ENCODE measurements at regions not wholly inside any gene's neighbourhood (a gene's known extent, or its start where the extent isn't known, plus 50 kb on each side); places are given as distances from the start of the nearest gene placed in this dataset.

DNA sequence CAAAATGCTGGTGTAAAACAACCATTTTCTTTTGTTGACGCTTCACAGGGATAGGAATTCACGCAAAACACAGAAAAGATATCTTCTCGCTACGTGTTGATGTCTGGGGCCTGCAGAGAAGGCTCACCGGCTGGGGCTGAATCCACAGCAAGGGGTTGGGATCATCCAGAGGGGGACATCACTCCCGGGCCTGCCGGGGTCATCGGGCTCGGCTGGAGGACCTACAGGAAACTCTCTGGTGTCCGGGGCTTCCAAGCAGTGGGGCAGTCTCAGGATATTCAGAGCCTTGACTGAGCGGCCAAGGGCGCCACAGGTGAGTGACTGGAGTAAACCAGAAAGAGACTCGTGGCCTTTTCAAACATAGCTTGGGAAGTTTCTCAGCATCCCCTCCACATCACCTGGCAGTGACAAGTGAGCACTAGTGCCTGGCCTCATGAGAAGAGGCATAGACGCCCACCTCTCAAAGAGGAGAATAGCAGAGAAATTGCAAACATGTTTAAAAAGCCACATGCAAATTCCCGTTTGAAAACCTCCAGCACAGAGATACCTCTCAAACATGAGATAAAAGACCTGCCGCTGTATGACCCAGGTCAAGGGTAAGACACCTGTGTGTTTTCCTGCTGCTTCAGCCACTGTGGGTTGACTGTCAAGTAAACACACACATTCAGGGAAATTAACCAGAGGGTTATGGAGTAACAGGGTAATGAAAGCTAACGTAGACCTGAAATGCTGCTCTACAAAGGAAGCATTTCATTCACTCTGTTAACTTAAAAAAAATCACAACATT lies 50.8 kb upstream of the SIMC1 start:
- Histone ChIP-seq H3K4me3 (no peak overlapping the region), H3K27me3 (ENCODE audit: insufficient read depth in 3 of 3, low read length in 2 of 3) (peaks cover 0 to 5% (median 2%) of the 10 kb centered on the region in 3 donors)

GRCh38 chr5:176188085-176188484 lies 50.1 kb upstream of the SIMC1 start:
- no peaks in the 10 kb centered on the region for H3K36me3 ChIP-seq (ENCODE audit: insufficient read depth in 1 of 2, low read depth in 1 of 2)
- 92 to 96% (median 93%) methylated on average over 7 of the region's 7 CpGs for WGBS, 3 donors
- intact Hi-C loops (cut with DNase I), result no loop called here
- no peaks in the 10 kb centered on the region for H3K4me1 ChIP-seq
- peaks cover 0 to 9% (median 2%) of the 10 kb centered on the region in 3 donors for H3K27me3 ChIP-seq (ENCODE audit: insufficient read depth in 3 of 3, low read length in 2 of 3)
- no peak for ATAC-seq
- no peak for TF ChIP-seq CTCF (IDR thresholded peaks at IDR 0.05)
- no peak overlapping the region for H3K4me3 ChIP-seq
- DNase-seq, result no peak
- no peak overlapping the region for H3K27ac ChIP-seq
- H3K9me3 ChIP-seq, result no peaks in the 10 kb centered on the region

More for the DNA sequence above, 50.8 kb upstream of the SIMC1 start:
- Histone ChIP-seq H3K4me1 (no peaks in the 10 kb centered on the region), H3K36me3 (ENCODE audit: insufficient read depth in 1 of 2, low read depth in 1 of 2) (no peaks in the 10 kb centered on the region), H3K27ac (no peak overlapping the region), H3K9me3 (no peaks in the 10 kb centered on the region)
- ATAC-seq (no peak), DNase-seq (no peak)
- TF ChIP-seq CTCF (IDR thresholded peaks at IDR 0.05), result no peak
- WGBS, 3 donors, result 76 to 80% (median 80%) methylated on average over 17 of the region's 17 CpGs
- intact Hi-C loops (cut with DNase I), result no loop called here
